ENCODE measurements at regions not wholly inside any gene's neighbourhood (a gene's known extent, or its start where the extent isn't known, plus 50 kb on each side); places are given as distances from the start of the nearest gene placed in this dataset.
"Not testable (repeated sequence)": the region's sequence is repeated elsewhere in the genome, so short reads cannot be mapped to it uniquely, and the experiment has no call there.

- not testable (repeated sequence) for DNase-seq
Observed at GRCh38 chr14:106663805-106664410, 1137.5 kb downstream of the TMEM121 start.

GRCh38 chr14:106665814-106666213 lies 1139.4 kb downstream of the TMEM121 start:
- DNase-seq: no peak

- no peak for DNase-seq
Observed at GRCh38 chr14:106666341-106666740, 1140.0 kb downstream of the TMEM121 start.

- DNase-seq: no peak
Observed at GRCh38 chr14:106670011-106670410, 1143.6 kb downstream of the TMEM121 start.

- not testable (repeated sequence) for DNase-seq
Observed at GRCh38 chr14:106674093-106674492, 1147.7 kb downstream of the TMEM121 start.

- not testable (repeated sequence) for DNase-seq
Observed at GRCh38 chr14:106674509-106675125, 1148.2 kb downstream of the TMEM121 start.

GRCh38 chr14:106675716-106676115 lies 1149.3 kb downstream of the TMEM121 start:
- DNase-seq: not testable (repeated sequence)

GRCh38 chr14:106679776-106680175 lies 1153.4 kb downstream of the TMEM121 start:
- no peak for DNase-seq

GRCh38 chr14:106681161-106681560 lies 1154.8 kb downstream of the TMEM121 start:
- DNase-seq: no peak

- DNase-seq: no peak
Observed at GRCh38 chr14:106681568-106681967, 1155.2 kb downstream of the TMEM121 start.

GRCh38 chr14:106683631-106684030 lies 1157.2 kb downstream of the TMEM121 start:
- no peak for DNase-seq

- DNase-seq: no peak
Observed at GRCh38 chr14:106686533-106686932, 1160.2 kb downstream of the TMEM121 start.

- DNase-seq: no peak
Observed at GRCh38 chr14:106690333-106690891, 1164.0 kb downstream of the TMEM121 start.

- no peak for DNase-seq
Observed at GRCh38 chr14:106691601-106692291, 1165.4 kb downstream of the TMEM121 start.

- DNase-seq: no peak
Observed at GRCh38 chr14:106694638-106695393, 1168.4 kb downstream of the TMEM121 start.

- DNase-seq: not testable (repeated sequence)
Observed at GRCh38 chr14:106698620-106699267, 1172.4 kb downstream of the TMEM121 start.

- DNase-seq: not testable (repeated sequence)
Observed at GRCh38 chr14:106703651-106704050, 1177.3 kb downstream of the TMEM121 start.

- DNase-seq: not testable (repeated sequence)
Observed at GRCh38 chr14:106706488-106706887, 1180.1 kb downstream of the TMEM121 start.

GRCh38 chr14:106710187-106710586 lies 1183.8 kb downstream of the TMEM121 start:
- DNase-seq: not testable (repeated sequence)

GRCh38 chr14:106712513-106712912 lies 1186.1 kb downstream of the TMEM121 start:
- DNase-seq: not testable (repeated sequence)

- not testable (repeated sequence) for DNase-seq
Observed at GRCh38 chr14:106714446-106715428, 1188.4 kb downstream of the TMEM121 start.
